Subcutaneous abdominal adipose tissue (tissue), 5 donors: ENCODE measurements at regions not wholly inside any gene's neighbourhood (a gene's known extent, or its start where the extent isn't known, plus 50 kb on each side); places are given as distances from the start of the nearest gene placed in this dataset.
"Not testable (repeated sequence)": the region's sequence is repeated elsewhere in the genome, so short reads cannot be mapped to it uniquely, and the experiment has no call there.

ENCODE experiments used
- H3K27ac ChIP-seq: one replicate; pipeline ENCODE4 v1.7.0; 2013; ENCODE audit warnings: low read depth, mild to moderate bottlenecking, inconsistent platforms, low read length, moderate library complexity
- H3K27me3 ChIP-seq, 5 donors: one replicate each; pipeline ENCODE4 v1.7.0; 2013; ENCODE audit warnings: low read length in 5 of 5, inconsistent platforms in 1 of 5; ENCODE audit not compliant: control insufficient read depth in 5 of 5, insufficient read depth in 4 of 5
- H3K36me3 ChIP-seq, 5 donors: one replicate each; pipeline ENCODE4 v1.7.0; 2013; ENCODE audit warnings: low read length in 5 of 5; ENCODE audit not compliant: control insufficient read depth in 5 of 5, insufficient read depth in 5 of 5
- H3K4me1 ChIP-seq, 5 donors: one replicate each; pipeline ENCODE4 v1.7.0; 2013; ENCODE audit warnings: low read length in 5 of 5, mild to moderate bottlenecking in 3 of 5, moderate library complexity in 1 of 5; ENCODE audit not compliant: control insufficient read depth in 5 of 5, insufficient read depth in 5 of 5
- H3K4me3 ChIP-seq, 5 donors: one replicate each; pipeline ENCODE4 v1.7.0; 2013; ENCODE audit warnings: low read length in 5 of 5, low read depth in 1 of 5
- H3K9ac ChIP-seq, 5 donors: one replicate each; pipeline ENCODE4 v1.7.0; 2013; ENCODE audit warnings: low read length in 5 of 5, mild to moderate bottlenecking in 4 of 5, moderate library complexity in 3 of 5
- H3K9me3 ChIP-seq, 5 donors: one replicate each; pipeline ENCODE4 v1.7.0; 2013; ENCODE audit warnings: low read length in 5 of 5; ENCODE audit not compliant: control insufficient read depth in 5 of 5
- donor health status: healthy.
- donor health status: healthy.
- donor health status: healthy.
- donor health status: healthy.
- donor health status: healthy.

DNA sequence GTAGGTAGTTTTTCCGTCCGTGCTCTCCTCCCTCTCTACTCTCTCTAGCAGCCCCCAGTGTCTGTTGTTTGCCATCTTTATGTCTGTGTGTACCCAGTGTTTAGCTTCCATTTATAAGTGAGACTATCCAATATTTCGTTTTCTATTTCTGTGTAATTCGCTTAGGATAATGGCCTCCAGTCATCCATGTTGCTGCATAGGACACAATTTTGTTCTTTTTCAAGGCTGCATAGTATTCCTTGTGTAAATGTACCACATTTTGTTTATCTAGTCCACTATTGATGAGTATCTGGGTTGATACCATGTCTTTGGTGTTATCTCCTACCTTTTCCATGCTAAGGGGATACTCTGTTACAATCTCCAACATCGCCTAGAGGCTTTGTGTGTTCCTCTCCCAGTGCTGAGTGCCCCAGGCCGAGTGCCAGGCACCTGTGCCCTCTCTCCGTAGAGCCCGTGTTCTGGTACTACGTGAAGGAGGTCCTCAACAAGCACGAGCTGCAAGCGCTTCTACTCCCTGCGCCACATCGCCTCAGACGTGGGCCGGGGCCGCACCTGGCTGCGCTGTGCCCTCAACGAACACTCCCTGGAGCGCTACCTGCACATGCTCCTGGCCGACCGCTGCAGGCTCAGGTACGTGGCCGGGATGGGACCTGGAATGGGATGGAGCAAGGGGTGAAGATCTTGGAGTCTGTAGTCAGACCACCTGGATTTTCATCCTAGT is 51.0 kb downstream of the NPIPB11 start:
- not testable (repeated sequence) for H3K27ac ChIP-seq, H3K27me3 ChIP-seq, H3K36me3 ChIP-seq

DNA sequence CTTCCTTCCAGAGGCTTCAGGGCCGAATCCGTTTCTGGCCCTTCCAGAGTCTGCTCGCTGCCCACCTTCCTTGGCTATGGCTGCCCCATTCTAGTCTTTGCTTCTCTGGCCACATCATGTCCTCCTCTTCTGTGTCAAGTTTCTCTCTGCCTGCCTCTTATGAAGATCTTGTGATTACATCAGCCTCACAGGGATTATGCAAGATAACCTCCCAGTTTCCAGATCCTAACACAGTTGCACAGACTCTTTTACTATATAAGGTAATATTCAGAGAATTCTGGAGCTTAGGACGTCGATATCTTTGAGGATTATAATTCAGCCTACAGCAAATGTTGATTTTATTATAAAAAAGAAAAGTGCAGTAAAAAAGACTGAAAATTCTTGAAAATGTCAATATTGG is 52.1 kb downstream of the NPIPB11 start:
- H3K9me3 ChIP-seq, H3K4me3 ChIP-seq, H3K27me3 ChIP-seq, H3K9ac ChIP-seq, H3K27ac ChIP-seq, H3K4me1 ChIP-seq, H3K36me3 ChIP-seq: not testable (repeated sequence)

More for the DNA sequence above, 51.0 kb downstream of the NPIPB11 start:
- H3K9ac ChIP-seq, H3K4me3 ChIP-seq, H3K9me3 ChIP-seq, H3K4me1 ChIP-seq: not testable (repeated sequence)

DNA sequence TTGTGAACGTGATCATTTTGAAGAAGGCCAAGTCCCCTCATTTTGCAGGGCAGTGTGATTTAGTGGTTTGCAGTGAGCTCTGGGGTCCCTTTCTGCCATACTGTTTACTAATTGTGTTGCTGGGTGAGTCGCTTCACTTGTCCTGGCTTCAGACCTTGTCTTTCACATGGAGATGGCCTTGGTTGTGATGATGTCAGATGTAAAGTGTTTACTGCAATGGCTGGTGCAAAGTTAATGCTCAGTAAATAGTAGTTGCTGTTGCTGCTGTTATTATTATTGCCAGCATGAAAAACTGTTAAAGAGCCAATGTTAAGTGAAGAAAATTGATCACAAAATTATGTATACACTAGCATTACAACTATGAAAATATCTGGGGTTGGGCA is 53.9 kb downstream of the NPIPB11 start:
- not testable (repeated sequence) for H3K9me3 ChIP-seq, H3K36me3 ChIP-seq, H3K27me3 ChIP-seq, H3K4me3 ChIP-seq, H3K4me1 ChIP-seq, H3K27ac ChIP-seq, H3K9ac ChIP-seq

DNA sequence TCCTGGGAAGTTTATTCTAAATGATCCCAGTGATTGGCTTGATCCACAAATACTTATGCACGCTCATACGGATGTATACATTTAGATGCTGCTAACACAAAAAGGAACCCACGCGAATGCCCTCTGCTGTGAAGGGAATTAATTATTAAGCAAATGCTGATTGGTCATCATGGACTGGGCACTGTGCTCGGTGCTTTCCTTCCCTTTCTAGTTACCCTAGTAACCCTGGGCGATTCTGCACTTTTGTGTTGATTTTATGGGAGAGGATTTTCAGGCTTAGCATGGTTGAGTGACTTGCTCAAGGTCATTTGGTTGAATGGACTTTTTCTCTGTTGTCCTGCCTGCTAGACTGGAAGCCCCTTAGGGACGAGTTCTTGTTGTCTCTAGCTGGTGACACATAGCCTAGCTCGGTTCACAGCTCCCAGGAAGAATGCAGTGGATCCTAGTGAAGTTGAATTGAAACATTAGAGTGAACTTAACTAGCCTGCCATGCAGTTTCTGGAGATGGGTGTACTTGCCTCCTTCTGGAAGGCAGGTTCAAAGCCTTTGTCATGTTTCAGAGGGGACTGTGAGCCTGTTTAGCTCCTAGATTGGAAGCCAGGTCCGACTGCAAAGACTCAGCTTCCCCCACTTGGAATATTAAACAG is 54.4 kb downstream of the NPIPB11 start:
- not testable (repeated sequence) for H3K27me3 ChIP-seq, H3K9ac ChIP-seq, H3K27ac ChIP-seq, H3K4me3 ChIP-seq, H3K4me1 ChIP-seq, H3K9me3 ChIP-seq, H3K36me3 ChIP-seq

DNA sequence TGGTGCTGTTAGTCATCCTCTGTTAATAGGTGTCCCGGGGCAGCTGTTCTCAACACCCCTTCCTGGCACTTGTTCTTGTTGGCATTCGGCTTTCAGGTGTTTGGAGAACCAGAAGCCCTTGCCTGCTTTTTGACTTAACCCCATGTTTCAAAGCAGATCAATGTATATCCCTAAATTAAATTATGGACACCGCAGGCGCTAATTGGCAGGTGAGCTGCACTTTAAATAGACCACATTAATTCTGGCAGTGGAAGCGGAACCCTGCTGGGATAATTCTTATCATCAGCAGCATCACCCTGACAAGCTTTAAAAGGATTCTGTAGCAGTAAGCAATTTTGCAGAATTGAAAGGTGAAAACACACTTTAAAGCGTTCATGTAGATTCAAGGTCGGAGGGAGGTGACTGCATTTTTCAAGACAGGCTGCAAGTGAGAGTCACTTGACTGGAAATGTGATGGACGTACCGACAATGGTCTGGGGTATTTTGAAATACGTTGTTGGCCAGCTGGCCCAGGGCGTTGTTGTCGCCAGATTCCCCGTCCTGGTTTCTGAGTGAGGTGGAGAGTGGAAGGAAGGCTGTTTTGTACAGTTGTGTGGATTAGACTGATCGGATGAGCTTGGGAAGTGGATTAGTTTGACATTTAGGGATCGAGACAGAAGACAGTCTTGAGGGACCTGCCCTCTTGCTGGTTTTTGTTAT is 55.1 kb downstream of the NPIPB11 start:
- not testable (repeated sequence) for H3K9ac ChIP-seq, H3K27me3 ChIP-seq, H3K9me3 ChIP-seq, H3K36me3 ChIP-seq, H3K4me3 ChIP-seq, H3K4me1 ChIP-seq, H3K27ac ChIP-seq

DNA sequence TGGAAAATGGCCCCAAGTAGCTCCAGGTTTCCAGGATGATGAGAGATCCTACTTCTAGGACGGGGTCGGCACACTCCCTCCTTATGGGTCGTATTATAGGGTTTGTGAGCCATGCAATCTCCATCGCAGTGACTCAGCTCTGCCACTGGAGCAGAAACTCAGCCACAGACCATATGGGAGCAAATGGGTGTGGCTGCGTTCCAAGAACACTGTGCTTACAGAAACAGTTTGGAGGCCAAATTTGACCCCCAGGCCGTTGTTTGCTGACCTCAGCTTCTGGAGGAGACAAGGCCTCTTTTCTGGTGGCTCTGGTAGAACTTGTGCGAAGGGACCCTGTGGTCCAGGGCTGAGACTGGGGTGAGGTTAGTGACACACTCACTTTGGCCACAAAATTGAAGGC is 56.5 kb downstream of the NPIPB11 start:
- not testable (repeated sequence) for H3K4me1 ChIP-seq, H3K27ac ChIP-seq, H3K9me3 ChIP-seq, H3K27me3 ChIP-seq, H3K4me3 ChIP-seq, H3K9ac ChIP-seq, H3K36me3 ChIP-seq

DNA sequence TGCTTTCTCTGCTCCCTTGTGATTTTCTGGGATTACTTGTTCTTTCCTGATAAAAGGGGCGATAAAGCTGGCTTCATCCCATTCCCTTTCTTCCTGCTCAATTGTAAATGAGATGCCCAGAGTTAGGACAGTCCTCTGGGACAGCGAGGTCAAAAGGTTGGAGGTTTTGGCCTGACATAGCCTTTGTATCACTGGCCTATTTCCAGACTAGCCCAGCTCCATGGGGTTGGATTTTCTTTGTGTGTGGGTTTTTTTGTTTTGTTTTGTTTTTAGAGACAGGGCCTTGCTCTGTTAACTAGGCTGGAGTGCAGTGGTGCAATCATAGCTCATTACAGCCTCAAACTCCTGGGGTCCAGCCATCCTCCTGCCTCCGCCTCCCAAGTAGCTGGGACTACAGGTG is 57.8 kb downstream of the NPIPB11 start:
- H3K9ac ChIP-seq, H3K4me1 ChIP-seq, H3K36me3 ChIP-seq, H3K4me3 ChIP-seq, H3K27ac ChIP-seq, H3K9me3 ChIP-seq, H3K27me3 ChIP-seq: not testable (repeated sequence)

DNA sequence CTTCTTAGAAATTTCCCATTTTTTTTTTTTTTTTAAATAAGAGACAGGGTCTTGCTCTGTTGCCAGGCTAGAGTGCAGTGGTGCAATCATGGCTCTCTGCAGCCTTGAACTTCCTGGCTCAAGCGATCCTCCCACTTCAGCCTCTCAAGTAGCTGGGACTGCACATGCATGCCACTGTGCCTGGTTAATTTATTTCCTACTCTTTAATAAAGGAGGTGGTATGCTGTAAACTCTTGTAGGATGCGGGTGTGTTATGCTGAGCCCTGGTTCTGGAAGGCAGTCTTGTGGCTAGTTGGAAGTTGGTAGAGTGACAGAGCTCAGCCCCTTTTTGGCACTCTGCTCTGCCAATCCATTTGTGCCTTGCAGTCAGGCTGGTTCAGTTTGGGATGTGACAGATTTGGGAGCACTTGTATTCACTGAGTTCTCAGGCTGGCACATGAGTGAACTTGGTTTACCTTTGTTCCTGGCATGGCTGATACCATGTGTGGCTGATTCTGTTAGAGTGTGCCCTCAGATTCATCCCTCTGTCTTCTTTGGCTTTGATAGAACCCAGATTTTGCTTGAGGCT is 58.3 kb downstream of the NPIPB11 start:
- not testable (repeated sequence) for H3K27me3 ChIP-seq, H3K36me3 ChIP-seq, H3K4me1 ChIP-seq, H3K4me3 ChIP-seq, H3K27ac ChIP-seq, H3K9ac ChIP-seq, H3K9me3 ChIP-seq

DNA sequence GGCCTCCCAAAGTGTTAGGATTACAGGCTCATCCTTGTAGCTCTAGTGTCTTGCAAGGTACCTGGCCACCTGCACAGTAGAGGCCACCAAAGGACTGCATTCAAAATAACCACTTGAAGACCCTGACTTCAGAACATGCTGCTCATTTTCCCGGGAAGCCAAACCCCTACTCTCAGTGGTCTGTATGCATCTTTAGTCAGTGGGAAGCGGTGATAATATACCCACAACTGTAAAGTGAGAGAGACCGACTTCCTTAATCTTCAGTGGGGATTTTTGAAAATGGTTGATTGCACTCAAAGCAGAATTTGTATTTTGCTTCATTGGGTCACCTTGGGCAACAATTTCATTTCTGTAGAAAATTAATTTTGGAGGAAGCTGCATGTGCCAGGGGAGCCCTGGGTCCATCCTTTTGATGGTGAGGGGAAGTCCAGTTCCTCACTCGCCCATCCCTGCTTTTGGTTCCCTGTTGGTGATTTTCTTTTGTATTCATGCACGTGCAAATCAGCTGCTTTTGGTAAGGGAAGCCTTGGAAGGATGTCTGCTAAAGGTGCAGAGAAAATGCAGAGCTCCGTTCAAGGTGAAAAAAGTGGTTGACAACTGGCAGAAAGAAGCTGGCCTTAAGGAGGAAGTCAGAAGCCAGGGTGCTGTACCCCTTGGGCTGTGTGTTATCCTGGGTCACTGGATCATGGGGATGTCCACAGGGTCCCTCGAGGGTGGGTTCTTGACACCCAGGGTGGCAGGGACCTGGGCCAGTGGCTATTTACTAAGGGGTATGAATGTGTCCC is 59.5 kb downstream of the NPIPB11 start:
- H3K9ac ChIP-seq, H3K4me3 ChIP-seq, H3K4me1 ChIP-seq, H3K9me3 ChIP-seq, H3K27me3 ChIP-seq, H3K27ac ChIP-seq, H3K36me3 ChIP-seq: not testable (repeated sequence)

DNA sequence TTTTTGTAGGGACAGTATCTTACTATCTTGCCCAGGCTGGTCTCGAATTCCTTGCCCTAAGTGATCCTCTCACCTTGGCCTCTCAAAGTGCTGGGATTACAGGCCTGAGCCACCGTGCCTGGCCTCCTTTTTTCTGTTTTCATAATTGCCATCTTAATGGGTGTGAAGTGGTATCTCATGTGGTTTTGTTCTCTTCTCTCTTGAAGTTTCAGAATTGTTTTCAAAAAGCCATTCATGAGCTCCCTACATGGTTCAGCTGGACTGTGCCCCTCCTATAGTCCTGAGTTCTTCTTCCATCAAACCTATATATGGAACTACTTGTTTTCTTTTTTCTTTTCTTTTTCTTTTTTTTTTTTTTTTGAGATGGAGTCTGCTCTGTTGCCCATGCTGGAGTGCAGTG is 60.3 kb downstream of the NPIPB11 start:
- not testable (repeated sequence) for H3K9me3 ChIP-seq, H3K4me1 ChIP-seq, H3K36me3 ChIP-seq, H3K9ac ChIP-seq, H3K4me3 ChIP-seq, H3K27ac ChIP-seq, H3K27me3 ChIP-seq
